ENCODE measurements at regions not wholly inside any gene's neighbourhood (a gene's known extent, or its start where the extent isn't known, plus 50 kb on each side); places are given as distances from the start of the nearest gene placed in this dataset.

GRCh38 chr15:98433856-98434255 is 214.5 kb upstream of the IGF1R start (continued):
- no peak for TF ChIP-seq REST (IDR thresholded peaks at IDR 0.05; ENCODE audit: low read depth)
- TF ChIP-seq TCF7L2 (IDR thresholded peaks at IDR 0.05; ENCODE audit: borderline replicate concordance, extremely low read depth, insufficient read depth, insufficient read length): no peak
- TF ChIP-seq EGR1 (IDR thresholded peaks at IDR 0.05; ENCODE audit: low read depth): no peak
- no peak for TF ChIP-seq ZBTB33 (IDR thresholded peaks at IDR 0.05; ENCODE audit: extremely low read depth, insufficient replicate concordance, low read length)
- no peak for TF ChIP-seq SIN3A (IDR thresholded peaks at IDR 0.05; ENCODE audit: low read depth)

- H2AFZ ChIP-seq (ENCODE audit: low read depth, low read length, poor library complexity, severe bottlenecking): no peak overlapping the region
- no peak overlapping the region for H3K4me2 ChIP-seq (ENCODE audit: low read length)
- no peaks in the 10 kb centered on the region for H4K20me1 ChIP-seq (ENCODE audit: insufficient read depth)
- H3K79me2 ChIP-seq (ENCODE audit: insufficient read depth, low read length): no peaks in the 10 kb centered on the region
- H3K9me3 ChIP-seq (ENCODE audit: control insufficient read depth in 1 of 2, insufficient read depth in 1 of 2, low read depth in 1 of 2, low read length in 2 of 2): no peaks in the 10 kb centered on the region
- no peak overlapping the region for H3K9ac ChIP-seq (ENCODE audit: low read length)
- no peak for DNase-seq (ENCODE audit: low read depth, low spot score)
- no peaks in the 10 kb centered on the region for H3K27me3 ChIP-seq (ENCODE audit: insufficient read depth, low read length)
- RAD21 ChIA-PET (ENCODE audit: low non-redundant PET in 1 of 2, low total read pairs in 2 of 2, uncharacterized antibody in 2 of 2, unreplicated experiment in 2 of 2): no interaction called here
- TF ChIP-seq JUND (IDR thresholded peaks at IDR 0.05) (no peak), RAD21 (IDR thresholded peaks at IDR 0.05; ENCODE audit: low read depth) (no peak), POLR2AphosphoS5 (IDR thresholded peaks at IDR 0.05; ENCODE audit: low read depth, low read length) (no peak), EGR1 (IDR thresholded peaks at IDR 0.05; ENCODE audit: low read depth) (no peak)
- no TSS peak for BruUV-seq (replicated peaks)
- no peak for ATAC-seq
- POLR2A ChIA-PET: no interaction called here
- H3K9me2 ChIP-seq (ENCODE audit: insufficient read depth): no peaks in the 10 kb centered on the region
- no peak overlapping the region for H3K4me3 ChIP-seq (replicated peaks in 1 of 2; ENCODE audit: low read depth in 1 of 2, low read length in 2 of 2)
- no peaks in the 10 kb centered on the region; a peak in 1 of 4 replicates for H3K4me1 ChIP-seq (ENCODE audit: control insufficient read depth in 1 of 2, insufficient read depth in 2 of 2, low read length in 2 of 2)
- no peaks in the 10 kb centered on the region for H3K36me3 ChIP-seq (ENCODE audit: control insufficient read depth in 1 of 2, insufficient read depth in 2 of 2, low read length in 2 of 2)
- intact Hi-C loops (cut with micrococcal nuclease): no loop called here
- CTCF ChIA-PET: no interaction called here
- H3K27ac ChIP-seq (ENCODE audit: low read depth, low read length): no peak overlapping the region
Measured at GRCh38 chr15:98437752-98438151, 210.6 kb upstream of the IGF1R start.
